ENCODE measurements at regions not wholly inside any gene's neighbourhood (a gene's known extent, or its start where the extent isn't known, plus 50 kb on each side); places are given as distances from the start of the nearest gene placed in this dataset.

GRCh38 chr6:103925317-103925716 is 934.4 kb downstream of the HACE1 start:
- no peak for TF ChIP-seq CTCF (IDR thresholded peaks at IDR 0.05)
- TF ChIP-seq POLR2AphosphoS5 (IDR thresholded peaks at IDR 0.05): no peak
- TF ChIP-seq EP300 (IDR thresholded peaks at IDR 0.05): no peak
- TF ChIP-seq POLR2A (IDR thresholded peaks at IDR 0.05): no peak
